ENCODE measurements at regions not wholly inside any gene's neighbourhood (a gene's known extent, or its start where the extent isn't known, plus 50 kb on each side); places are given as distances from the start of the nearest gene placed in this dataset.

DNA sequence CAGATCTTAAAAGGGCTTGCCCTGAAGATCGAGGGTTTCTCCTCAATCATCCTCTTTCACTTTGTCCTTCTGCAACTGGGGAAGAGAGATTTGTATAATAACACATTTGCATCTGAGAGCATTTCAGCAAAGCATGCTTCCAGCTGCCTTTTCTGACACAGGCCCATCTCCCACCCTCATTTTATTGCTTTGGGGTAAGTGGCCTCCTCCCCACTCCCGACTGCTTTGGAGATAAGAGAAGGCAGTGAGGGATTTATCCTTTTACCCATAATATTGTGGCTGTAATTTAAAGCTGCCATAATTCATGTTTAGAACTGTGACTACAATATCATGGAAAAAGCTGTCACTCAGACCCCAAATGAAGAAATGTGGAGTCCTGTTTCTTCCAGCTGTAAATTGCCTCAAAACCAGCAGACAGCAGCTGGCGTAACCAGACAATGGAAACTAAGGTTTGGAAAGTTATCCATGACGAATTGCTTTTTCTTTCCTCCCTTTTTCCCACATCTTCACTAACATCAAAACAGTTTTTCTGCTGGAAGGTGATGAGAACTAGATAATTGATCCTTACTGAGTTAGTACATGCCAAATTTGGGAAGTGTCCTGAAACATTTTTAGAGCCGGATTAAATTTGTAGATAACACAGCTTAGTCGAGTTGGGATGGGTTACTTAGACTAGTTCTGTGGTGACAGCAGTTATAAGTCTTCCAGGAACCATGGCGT is 104.2 kb upstream of the PFN2 start:
- in situ Hi-C loops (cut with HindIII; ENCODE audit: low pct_ligation_motif_present, low pct_unique_long_range_greater_than_20kb, low sequenced_read_pairs) = no loop called here
- no peak for DNase-seq

DNA sequence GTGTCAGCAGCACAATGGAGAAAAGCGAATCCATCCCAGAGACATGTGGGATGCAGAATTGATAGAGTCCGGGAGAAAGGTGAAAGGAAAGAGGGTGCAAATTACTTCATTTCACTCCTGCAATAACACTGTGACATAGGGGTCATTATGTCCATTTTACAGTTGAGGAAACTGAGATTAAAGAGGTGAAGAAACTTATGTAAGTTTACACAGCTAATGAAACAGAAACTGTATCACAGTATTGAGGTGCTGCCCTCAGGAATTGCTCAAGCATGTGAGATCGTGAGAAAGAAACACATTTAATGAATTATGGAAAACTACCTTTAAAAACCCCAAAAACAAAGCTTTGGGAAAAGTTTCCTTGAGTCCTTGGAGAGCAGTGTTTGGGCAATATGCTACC is 103.6 kb upstream of the PFN2 start:
- DNase-seq = no peak
- in situ Hi-C loops (cut with HindIII; ENCODE audit: low pct_ligation_motif_present, low pct_unique_long_range_greater_than_20kb, low sequenced_read_pairs) = no loop called here

DNA sequence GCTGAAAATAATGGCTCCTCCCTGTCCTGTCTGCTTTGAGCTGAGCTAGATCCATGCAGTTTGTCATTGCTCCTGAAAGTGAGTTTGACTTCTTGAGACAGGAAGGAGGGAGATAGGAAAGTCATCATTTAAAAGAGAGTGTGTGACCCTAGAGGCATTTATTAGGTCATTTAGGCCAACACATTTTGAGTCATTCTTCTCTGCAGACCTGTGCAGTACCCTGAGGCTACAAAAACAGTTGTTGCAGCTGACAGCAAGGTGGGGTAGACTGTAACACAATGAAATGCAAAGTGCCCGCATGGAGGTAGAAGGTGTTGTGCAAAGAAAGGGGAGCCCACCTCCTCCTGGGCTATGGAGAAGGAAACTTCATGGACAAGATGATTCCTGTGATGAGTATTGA is 102.8 kb upstream of the PFN2 start:
- in situ Hi-C loops (cut with HindIII; ENCODE audit: low pct_ligation_motif_present, low pct_unique_long_range_greater_than_20kb, low sequenced_read_pairs) = no loop called here
- DNase-seq = no peak

DNA sequence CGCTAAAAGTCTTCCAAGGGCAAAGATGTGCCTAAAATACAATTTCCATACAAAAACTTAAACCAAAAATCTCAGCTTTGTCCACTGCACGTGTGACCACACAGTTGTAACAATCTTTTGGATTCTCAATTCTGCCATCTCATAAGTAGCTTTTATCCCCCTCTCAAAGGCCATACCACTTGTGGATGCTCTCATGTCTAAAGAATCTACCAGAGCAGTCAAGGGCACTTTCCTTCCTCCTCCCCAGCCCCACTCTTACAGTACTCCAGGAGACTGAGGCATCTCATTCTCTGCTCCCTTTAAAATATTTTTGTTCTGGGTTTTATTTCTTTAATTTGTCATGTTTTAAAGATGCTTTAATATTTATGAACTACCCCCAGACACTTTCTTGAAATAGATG is 102.3 kb upstream of the PFN2 start:
- in situ Hi-C loops (cut with HindIII; ENCODE audit: low pct_ligation_motif_present, low pct_unique_long_range_greater_than_20kb, low sequenced_read_pairs) = no loop called here
- no peak for DNase-seq

DNA sequence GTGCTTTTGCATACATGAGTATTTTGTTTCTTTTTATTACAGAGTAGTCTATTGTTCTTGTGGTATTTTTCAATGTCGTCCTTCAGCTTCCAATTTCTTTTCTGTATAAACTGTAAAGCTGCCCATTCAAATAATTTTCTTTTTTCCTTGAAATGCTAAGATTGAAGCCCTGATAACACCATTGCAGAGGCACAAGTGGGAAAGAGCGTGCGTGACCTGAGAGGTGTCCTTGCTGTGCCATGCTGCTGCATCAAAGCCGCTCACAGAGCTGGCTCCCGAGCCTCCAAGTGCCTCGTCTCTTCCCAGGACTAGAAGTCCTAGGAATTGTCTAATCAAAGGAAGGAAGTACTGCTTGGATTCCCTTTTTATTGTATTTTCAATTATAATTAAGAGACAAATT is 101.9 kb upstream of the PFN2 start:
- DNase-seq = no peak
- in situ Hi-C loops (cut with HindIII; ENCODE audit: low pct_ligation_motif_present, low pct_unique_long_range_greater_than_20kb, low sequenced_read_pairs) = no loop called here

DNA sequence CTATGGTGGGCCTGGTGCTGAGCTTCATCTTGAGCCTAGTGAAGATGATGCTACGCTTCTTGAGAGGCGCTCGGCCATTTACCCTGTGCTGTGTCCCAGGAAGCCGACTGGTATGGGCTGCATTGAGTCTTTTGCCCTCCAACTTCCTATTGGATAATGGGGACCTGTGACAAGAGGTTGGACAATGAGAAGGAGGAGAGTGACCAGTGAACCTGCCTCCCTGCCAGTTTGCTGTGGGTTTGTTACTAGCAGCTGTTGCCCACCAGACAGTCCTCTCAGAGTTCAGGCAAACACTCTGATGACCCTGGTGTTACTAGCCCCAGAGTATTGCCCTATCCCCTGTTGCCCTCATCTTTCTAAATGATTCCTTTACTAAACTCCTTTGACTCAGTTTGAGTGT is 99.6 kb upstream of the PFN2 start:
- in situ Hi-C loops (cut with HindIII; ENCODE audit: low pct_ligation_motif_present, low pct_unique_long_range_greater_than_20kb, low sequenced_read_pairs) = no loop called here
- DNase-seq = no peak

DNA sequence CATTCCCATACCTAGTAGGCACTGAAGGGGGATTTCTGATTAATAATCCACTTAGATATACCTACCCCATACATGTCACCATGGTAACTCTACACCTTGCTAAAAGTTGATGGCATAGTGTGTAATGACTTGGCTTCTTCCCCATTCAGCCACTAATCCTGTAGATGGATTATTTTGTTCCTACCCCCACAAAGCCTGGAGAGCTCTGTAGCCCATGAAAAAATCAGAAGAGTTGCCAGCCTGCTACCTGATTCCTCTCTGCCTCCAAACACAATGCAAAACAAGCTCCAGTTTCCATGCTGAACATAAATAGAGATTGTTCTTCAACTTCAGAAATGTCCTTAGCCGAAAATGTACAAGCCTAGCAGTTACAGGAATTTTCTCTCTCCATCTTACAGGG is 98.9 kb upstream of the PFN2 start:
- DNase-seq = no peak
- in situ Hi-C loops (cut with HindIII; ENCODE audit: low pct_ligation_motif_present, low pct_unique_long_range_greater_than_20kb, low sequenced_read_pairs) = no loop called here

DNA sequence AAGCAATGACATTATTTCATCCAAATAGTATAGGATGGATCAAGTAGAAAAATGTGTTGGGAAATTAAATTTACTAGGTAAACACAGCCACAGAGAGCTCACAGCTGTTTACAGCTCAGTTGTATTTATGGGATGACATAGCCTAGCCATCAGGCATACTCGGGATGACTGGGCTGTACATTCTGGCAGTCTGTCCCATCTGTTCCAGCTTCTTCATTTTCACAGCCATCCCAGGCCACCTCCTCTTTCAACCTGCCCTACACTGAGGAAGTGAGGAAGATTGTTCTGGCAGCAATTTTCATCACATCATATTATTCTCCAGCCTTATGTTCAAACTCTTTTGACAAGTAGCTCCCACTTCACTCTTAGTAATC is 98.4 kb upstream of the PFN2 start:
- in situ Hi-C loops (cut with HindIII; ENCODE audit: low pct_ligation_motif_present, low pct_unique_long_range_greater_than_20kb, low sequenced_read_pairs) = no loop called here
- no peak for DNase-seq

DNA sequence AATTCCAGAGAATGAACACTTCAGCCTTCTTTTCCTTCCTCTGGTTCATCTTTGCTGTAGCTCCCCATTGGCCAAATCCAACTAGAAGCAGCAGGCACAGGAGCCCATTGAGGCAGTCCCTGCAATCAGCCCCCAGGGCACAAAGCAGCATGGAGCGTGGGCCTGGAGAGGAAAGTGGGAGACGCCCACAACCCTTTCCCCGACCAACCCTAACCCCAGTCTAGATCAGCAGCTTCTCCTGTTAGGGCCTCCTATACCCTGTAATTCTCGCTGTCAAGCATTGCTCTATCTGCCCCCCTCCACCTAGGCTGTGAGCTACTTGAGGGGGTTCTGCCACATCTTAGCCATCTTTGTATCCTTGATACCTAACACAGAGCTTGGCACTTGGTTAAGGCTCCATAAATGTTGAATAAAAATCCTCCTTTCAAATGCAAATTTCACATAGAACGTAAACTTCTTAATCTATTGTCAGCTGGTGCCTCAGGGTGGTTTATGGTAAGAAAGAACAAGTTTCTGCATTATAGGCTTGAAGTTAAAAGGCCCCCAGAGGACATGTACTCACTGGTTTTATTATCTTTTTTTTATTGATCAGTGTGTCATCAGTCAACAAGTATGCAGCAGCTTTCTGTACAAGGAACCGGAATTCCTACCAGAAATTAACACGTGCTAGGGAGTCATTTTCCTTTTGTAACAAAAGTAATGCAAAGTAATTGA is 97.9 kb upstream of the PFN2 start:
- in situ Hi-C loops (cut with HindIII; ENCODE audit: low pct_ligation_motif_present, low pct_unique_long_range_greater_than_20kb, low sequenced_read_pairs) = no loop called here
- DNase-seq = no peak

DNA sequence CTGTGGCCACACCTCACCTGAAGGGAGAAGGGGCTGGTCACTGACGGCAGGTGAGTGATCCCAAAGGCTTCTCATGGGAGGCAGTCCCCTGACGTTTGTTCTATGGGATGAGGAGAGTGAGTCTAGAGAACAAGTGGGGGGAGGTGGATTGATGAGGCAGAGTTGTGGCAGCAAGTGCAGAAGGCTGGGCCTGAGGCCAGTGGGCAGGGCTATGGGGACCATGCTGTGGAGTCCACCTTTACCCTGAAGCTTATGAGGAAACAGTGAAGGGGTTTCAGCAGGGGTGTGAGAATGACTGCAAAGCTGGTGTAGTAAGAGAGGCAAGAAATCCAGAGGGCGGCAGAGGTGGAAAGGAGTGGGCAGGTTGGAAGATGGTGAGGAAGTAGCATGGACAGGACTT is 96.9 kb upstream of the PFN2 start:
- DNase-seq = no peak
- in situ Hi-C loops (cut with HindIII; ENCODE audit: low pct_ligation_motif_present, low pct_unique_long_range_greater_than_20kb, low sequenced_read_pairs) = no loop called here

DNA sequence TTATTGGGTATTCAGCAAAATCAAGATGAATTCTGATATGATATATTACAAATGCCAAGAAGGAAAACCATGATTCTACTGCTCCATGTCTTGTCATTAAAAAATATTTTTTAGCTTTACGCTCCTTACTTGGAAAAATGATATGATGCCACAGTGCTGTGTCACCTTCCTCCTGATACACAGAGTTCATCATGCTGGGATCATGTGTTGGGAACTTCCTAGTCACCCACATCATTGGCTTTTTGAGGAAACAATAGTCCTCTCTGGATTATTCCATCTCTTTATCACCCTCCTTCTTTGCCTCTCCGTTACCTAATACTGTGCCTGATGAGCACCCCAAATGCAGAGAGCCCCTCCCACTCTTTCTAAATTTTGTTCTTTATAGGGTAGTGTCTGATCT is 94.3 kb upstream of the PFN2 start:
- in situ Hi-C loops (cut with HindIII; ENCODE audit: low pct_ligation_motif_present, low pct_unique_long_range_greater_than_20kb, low sequenced_read_pairs) = no loop called here
- no peak for DNase-seq

DNA sequence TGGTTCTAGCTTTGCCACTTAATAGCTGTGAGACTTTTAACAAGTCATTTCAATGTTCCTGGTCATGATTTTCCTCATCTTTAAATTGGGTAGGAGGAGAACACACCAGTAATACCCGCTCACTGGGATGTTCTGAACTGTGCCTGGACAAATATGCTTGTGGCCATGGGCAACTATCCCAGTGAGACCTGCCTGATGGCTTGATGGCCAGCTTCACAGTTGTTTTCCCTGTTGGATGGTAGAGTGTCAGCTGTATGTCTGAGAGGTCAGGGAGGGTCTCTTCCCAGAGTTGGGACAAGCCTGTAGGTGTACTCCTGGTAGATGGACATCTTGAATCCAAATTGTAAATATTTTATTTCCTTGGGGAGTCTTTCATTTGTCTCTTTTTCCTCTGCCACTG is 92.5 kb upstream of the PFN2 start:
- no peak for DNase-seq
- in situ Hi-C loops (cut with HindIII; ENCODE audit: low pct_ligation_motif_present, low pct_unique_long_range_greater_than_20kb, low sequenced_read_pairs) = no loop called here

DNA sequence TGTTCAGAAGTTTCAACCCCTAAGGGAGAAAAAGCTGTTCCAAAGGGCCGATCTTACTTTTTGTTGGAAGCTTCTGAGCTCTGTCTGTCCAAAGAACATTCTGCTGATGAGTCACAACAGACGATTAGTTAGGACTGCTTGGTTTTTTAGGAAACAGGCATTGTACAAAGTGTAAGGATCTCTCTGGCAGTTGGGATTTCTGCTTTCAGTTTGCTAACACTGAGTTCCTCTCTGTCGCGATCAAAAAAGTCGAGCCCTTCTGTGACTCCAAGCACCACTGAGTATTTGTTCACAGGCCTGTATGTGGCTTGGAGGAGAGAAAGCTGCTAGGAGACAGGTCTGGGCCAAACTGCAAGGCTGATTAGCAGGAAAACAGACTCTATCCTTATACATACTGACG is 91.8 kb upstream of the PFN2 start:
- in situ Hi-C loops (cut with HindIII; ENCODE audit: low pct_ligation_motif_present, low pct_unique_long_range_greater_than_20kb, low sequenced_read_pairs) = no loop called here
- no peak for DNase-seq

DNA sequence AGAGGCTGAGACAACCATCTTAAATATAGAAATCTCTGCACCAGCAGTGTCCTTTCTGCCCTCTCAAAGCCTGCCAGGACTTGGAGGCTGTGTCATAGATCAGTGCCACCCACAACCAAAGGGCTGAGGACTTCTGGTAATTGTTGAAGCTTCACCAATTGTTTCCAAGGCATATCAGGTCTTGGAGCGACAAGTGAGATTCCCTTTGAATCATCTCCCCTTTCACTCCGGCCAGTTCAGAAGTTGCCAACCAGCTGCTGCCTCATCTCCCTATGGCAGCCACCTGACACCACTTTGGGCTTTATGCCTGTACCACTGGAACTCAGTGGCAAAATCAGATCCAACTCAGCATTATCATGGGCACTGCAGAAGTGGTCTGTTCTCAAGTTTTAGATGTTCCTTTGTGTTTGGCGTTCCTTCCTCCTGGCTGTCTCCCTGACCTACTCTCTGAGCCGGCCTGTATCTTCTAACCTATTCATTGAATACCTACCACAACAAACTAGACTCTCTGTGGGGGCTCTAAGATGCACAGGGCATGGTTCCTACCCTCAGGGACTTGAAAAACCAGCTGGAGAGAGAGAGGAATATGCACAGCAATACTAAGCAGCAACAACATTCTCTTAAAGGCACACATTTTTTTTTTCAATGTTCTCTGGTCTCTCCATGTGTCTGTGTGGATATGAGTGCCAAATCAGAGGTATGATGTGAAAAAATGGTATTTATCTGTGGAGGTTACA is 90.8 kb upstream of the PFN2 start:
- in situ Hi-C loops (cut with HindIII; ENCODE audit: low pct_ligation_motif_present, low pct_unique_long_range_greater_than_20kb, low sequenced_read_pairs) = no loop called here
- DNase-seq = no peak

DNA sequence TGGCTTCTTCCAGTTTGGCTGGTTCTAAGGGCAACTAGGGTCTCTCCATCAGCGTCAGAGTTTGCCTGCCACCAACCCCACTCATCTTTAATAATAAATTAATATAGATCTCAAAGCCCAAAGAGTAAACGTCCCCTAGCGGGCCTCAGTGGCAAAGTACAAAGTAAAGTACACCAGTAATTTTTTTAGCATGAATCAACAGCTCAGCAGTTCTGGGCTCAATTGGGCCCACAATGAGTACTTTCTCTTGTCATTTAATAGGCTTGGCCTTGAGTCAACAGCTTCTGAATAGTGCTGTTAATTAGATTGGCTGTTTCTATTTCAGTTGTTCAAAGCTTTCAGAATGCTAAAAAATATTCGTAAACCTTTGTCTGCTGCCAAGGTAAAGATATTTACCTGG is 89.0 kb upstream of the PFN2 start:
- DNase-seq = no peak

DNA sequence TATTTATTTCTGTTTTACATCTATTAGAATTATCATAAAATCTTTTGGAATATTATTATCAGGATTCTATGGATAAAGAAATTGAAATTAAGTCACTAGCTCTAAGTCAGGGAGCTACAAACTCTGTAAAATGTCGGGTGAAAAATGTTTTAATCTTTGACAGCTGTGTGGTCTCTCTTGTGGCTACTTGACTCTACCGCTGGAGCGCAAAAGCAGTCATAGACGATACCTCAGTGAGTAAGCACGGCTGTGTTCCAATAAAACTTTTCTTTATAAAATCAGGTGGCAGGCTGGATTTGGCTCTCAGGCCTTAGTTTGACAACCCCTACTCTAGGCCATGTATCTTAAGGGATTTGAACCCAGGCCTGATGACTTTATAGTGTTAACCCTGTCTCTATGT is 88.5 kb upstream of the PFN2 start:
- DNase-seq = no peak
- in situ Hi-C loops (cut with HindIII; ENCODE audit: low pct_ligation_motif_present, low pct_unique_long_range_greater_than_20kb, low sequenced_read_pairs) = no loop called here

More for the DNA sequence above, 89.0 kb upstream of the PFN2 start:
- in situ Hi-C loops (cut with HindIII; ENCODE audit: low pct_ligation_motif_present, low pct_unique_long_range_greater_than_20kb, low sequenced_read_pairs) = no loop called here

DNA sequence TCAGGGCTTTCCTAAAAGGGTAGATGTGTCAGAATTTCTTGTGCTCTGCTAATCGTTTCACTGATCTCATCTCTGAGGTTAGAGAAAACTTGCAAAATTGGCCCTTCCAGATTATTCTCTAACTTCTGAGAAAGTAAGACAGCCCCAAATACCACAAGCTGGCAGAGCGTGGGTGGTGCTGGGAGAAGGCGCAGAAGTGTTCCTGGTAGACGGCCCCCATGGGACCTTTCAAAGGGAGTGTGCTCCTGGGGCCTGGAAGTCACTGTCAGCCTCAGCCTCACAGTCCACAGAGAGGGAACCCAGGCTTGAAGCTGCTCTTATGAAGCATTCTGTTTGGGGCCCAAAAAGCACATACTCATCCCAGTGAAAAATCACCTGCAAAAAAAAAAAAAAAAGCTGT is 86.5 kb upstream of the PFN2 start:
- in situ Hi-C loops (cut with HindIII; ENCODE audit: low pct_ligation_motif_present, low pct_unique_long_range_greater_than_20kb, low sequenced_read_pairs) = no loop called here
- no peak for DNase-seq

DNA sequence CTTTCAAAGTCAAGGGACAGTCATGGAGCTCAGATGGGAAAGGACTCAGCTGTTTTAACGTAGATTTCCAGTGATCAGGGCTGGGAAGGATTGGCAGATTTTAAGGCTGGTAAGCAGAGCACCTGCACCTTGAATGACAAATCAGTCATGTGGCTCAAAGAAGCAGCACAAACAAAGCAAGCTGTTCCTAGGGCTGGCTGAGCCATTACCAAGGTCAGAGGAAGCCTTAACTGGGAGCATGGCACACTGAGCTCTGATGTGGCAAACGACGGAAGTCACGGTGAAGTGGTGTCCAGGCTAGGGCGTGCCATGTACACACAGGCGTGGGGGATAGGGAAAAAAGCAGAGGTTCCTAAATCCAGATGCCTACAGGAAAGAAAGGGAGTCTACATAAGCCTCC is 84.6 kb upstream of the PFN2 start:
- in situ Hi-C loops (cut with HindIII; ENCODE audit: low pct_ligation_motif_present, low pct_unique_long_range_greater_than_20kb, low sequenced_read_pairs) = no loop called here
- DNase-seq = no peak

DNA sequence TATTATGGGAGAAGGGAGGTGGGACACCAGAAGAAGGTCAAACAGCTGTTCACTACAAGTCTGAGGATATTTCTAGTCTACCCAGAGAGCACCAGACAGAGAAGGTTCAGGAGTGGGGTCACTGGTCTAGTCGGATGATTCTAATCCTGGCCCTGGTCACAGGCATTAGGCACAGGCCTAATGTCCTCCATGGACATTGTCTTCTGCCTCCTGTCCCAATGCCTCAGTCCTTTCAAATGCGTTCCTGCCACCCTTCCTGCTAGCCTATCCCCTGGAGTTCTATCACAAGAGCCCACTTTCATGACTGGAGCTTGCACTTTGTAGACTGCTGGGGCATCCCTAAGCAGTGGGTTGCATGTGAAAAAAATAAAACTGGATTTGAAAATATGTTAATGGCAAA is 83.9 kb upstream of the PFN2 start:
- in situ Hi-C loops (cut with HindIII; ENCODE audit: low pct_ligation_motif_present, low pct_unique_long_range_greater_than_20kb, low sequenced_read_pairs) = no loop called here
- DNase-seq = no peak

DNA sequence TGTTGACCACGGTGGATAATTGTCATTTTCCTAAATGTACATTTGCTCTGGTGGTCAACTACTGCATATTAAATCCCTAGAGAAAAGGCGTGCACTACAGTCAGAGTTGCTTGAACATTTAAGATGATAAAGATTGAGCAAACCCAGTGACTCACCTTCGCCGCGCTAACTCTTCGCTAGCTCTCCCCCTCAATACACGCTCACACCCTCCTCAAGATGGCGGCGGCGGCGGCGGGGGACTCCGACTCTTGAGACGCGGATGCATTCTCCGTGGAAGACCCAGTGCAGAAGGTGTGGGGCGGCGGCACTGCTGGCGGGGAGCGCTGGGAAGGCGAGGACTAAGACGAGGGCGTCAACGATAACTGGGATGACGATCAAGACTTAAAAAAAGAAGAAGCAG is 79.8 kb upstream of the PFN2 start:
- DNase-seq = no peak
- in situ Hi-C loops (cut with HindIII; ENCODE audit: low pct_ligation_motif_present, low pct_unique_long_range_greater_than_20kb, low sequenced_read_pairs) = no loop called here
